K562 (cell line): ENCODE measurements at regions not wholly inside any gene's neighbourhood (a gene's known extent, or its start where the extent isn't known, plus 50 kb on each side); places are given as distances from the start of the nearest gene placed in this dataset.

Source experiments
- ATAC-seq: fragments of 200-7000 bp; cut with Tn5 transposase; 3 replicates; pipeline ENCODE4 v1.9.1; 2020; ENCODE audit warnings: moderate library complexity
- BruUV-seq: library from RNA; stranded (reverse); fragments of 400-500 nt; replicated peaks from 2 replicates; lab custom pipeline; 2021; lab: Mats Ljungman, UMichigan
- CTCF ChIA-PET: fragments of 300-600 bp; formaldehyde crosslinking; extraction: SDS; loops from one replicate; lab custom pipeline; 2021; ENCODE audit warnings: low intra/inter-chr PET ratio; lab: Yijun Ruan, JAX
- POLR2A ChIA-PET: fragments of 300-600, 350-650 bp; sonication (Branson Sonifier 250); formaldehyde crosslinking; extraction: SDS; loops from one replicate; lab custom pipeline; 2021; ENCODE audit warnings: antibody characterized with exemption, inconsistent platforms; lab: Yijun Ruan, JAX
- DNase-seq, 4 experiments: peaks; one replicate each; pipeline versions ENCODE4 v3.0.0 to v3.0.0-alpha.2; 2011 to 2018; ENCODE audit warnings: low spot score in 3 of 4, mixed read lengths in 3 of 4; ENCODE audit errors: extremely low read depth in 1 of 4
- FAIRE-seq: peaks from 2 replicates; lab custom pipeline; 2011; peaks lifted over from hg19 to GRCh38; lab: Jason Lieb, UNC
- H2AFZ ChIP-seq: 2 replicates; pipeline ENCODE4 v1.6.0; 2011; ENCODE audit warnings: low read depth, low read length, control low read depth, inconsistent platforms
- H3K27ac ChIP-seq: fragments of 200-600 bp; 3 replicates; pipeline ENCODE4 v1.8.0; 2011; ENCODE audit warnings: low read depth, mild to moderate bottlenecking, control low read depth, inconsistent platforms, low read length, moderate library complexity, mixed read lengths; ENCODE audit errors: extremely low read depth
- H3K27me3 ChIP-seq, 2 experiments: fragments of 300-600 bp in 1 of 2; 2 replicates in 1 of 2; 3 replicates in 1 of 2; pipeline versions ENCODE4 v1.6.0 to v1.8.0; 2011; ENCODE audit warnings: inconsistent platforms in 2 of 2, low read length in 2 of 2, mild to moderate bottlenecking in 1 of 2, mixed read lengths in 1 of 2, moderate library complexity in 1 of 2; ENCODE audit not compliant: control insufficient read depth in 2 of 2, insufficient read depth in 2 of 2
- H3K36me3 ChIP-seq: fragments of 300-600 bp; 3 replicates; pipeline ENCODE4 v1.8.0; 2011; ENCODE audit warnings: mild to moderate bottlenecking, low read length, inconsistent platforms; ENCODE audit not compliant: control insufficient read depth, insufficient read depth
- H3K4me1 ChIP-seq, 2 experiments: fragments of 200-600 bp in 1 of 2; replicated peaks in 1 of 2; 2 replicates in 1 of 2; 3 replicates in 1 of 2; pipeline versions ENCODE4 v1.5.1 to v1.8.0; 2011; ENCODE audit warnings: inconsistent platforms in 2 of 2, low read length in 2 of 2, mild to moderate bottlenecking in 1 of 2, mixed read lengths in 1 of 2, moderate library complexity in 1 of 2; ENCODE audit not compliant: control insufficient read depth in 2 of 2, insufficient read depth in 2 of 2
- H3K4me2 ChIP-seq: 2 replicates; pipeline ENCODE4 v1.6.1; 2011; ENCODE audit warnings: low read length, control low read depth, inconsistent platforms, mixed read lengths; ENCODE audit not compliant: insufficient read depth
- H3K4me3 ChIP-seq: fragments of 200-600 bp; sonication (generic), shearing (Covaris generic); 2 replicates; pipeline ENCODE4 v1.5.1; 2016; ENCODE audit warnings: control low read depth, inconsistent platforms
- H3K79me2 ChIP-seq: fragments of 200-600 bp; 3 replicates; pipeline ENCODE4 v1.8.0; 2011; ENCODE audit warnings: low read length, inconsistent platforms; ENCODE audit not compliant: control insufficient read depth, insufficient read depth
- H3K9ac ChIP-seq, 2 experiments: 2 replicates each; pipeline versions ENCODE4 v1.6.0 to v1.6.1; 2011; ENCODE audit warnings: low read depth in 2 of 2, low read length in 2 of 2, control low read depth in 1 of 2, inconsistent platforms in 1 of 2, mild to moderate bottlenecking in 1 of 2, mixed read lengths in 1 of 2; ENCODE audit not compliant: insufficient read depth in 1 of 2
- H3K9me1 ChIP-seq: one replicate; pipeline ENCODE4 v1.6.0; 2011; ENCODE audit warnings: inconsistent platforms, mild to moderate bottlenecking, low read length, moderate library complexity; ENCODE audit not compliant: control insufficient read depth, insufficient read depth
- H3K9me3 ChIP-seq: replicated peaks from 2 replicates; pipeline ENCODE4 v1.5.1; 2011; ENCODE audit warnings: low read depth, low read length, inconsistent platforms; ENCODE audit not compliant: control insufficient read depth, insufficient read depth
- H4K20me1 ChIP-seq: replicated peaks from 2 replicates; pipeline ENCODE4 v1.6.1; 2011; ENCODE audit warnings: low read length, inconsistent platforms, mixed read lengths; ENCODE audit not compliant: control insufficient read depth, insufficient read depth
- BCL6 ChIP-seq: fragments of 250-450 bp; sonication (Bioruptor Pico); IDR thresholded peaks from 2 replicates; pipeline ENCODE4 v1.4.0; 2020
- CHD2 ChIP-seq: IDR thresholded peaks from 2 replicates; pipeline ENCODE4 v1.6.1; 2011; ENCODE audit warnings: low read depth, low read length
- KAT2B ChIP-seq: IDR thresholded peaks from one replicate; pipeline ENCODE4 v1.6.1; 2012; ENCODE audit warnings: low read depth, mild to moderate bottlenecking, control low read depth, inconsistent platforms, low read length, moderate library complexity
- RBFOX2 ChIP-seq: fragments of 200-400 bp; formaldehyde crosslinking; IDR thresholded peaks from 2 replicates; pipeline ENCODE4 v1.6.1; 2017; ENCODE audit warnings: low read depth, mild to moderate bottlenecking, low read length, moderate library complexity
- SMAD4 ChIP-seq: fragments of 250-450 bp; sonication (Bioruptor Pico); conservative IDR thresholded peaks from 2 replicates; pipeline ENCODE4 v1.8.0; 2021; ENCODE audit warnings: inconsistent platforms, mild to moderate bottlenecking, moderate library complexity
- TCF7L2 ChIP-seq: fragments of 150-350 bp; IDR thresholded peaks from 2 replicates; pipeline ENCODE4 v1.6.1; 2016; ENCODE audit warnings: low read depth, mild to moderate bottlenecking, low read length, moderate library complexity
- XRCC4 ChIP-seq: IDR thresholded peaks from one replicate; pipeline ENCODE4 v1.6.1; 2011; ENCODE audit not compliant: insufficient read depth, insufficient read length; ENCODE audit errors: extremely low read depth
- ZNF133 ChIP-seq: fragments of 250-450 bp; sonication (Bioruptor Pico); IDR thresholded peaks from 2 replicates; pipeline ENCODE4 v1.4.0; 2020; ENCODE audit warnings: mild to moderate bottlenecking
- ZNF316 ChIP-seq: fragments of 450-650 bp; IDR thresholded peaks from 2 replicates; pipeline ENCODE4 v1.6.1; 2016
- ZNF644 ChIP-seq: fragments of 200-800 bp; sonication (Bioruptor generic); IDR thresholded peaks from 2 replicates; pipeline ENCODE4 v1.6.1; 2016; ENCODE audit warnings: low read depth, missing genetic modification characterization, missing compliant biosample characterization
- ZNF717 ChIP-seq: fragments of 250-450 bp; sonication (Bioruptor Pico); IDR thresholded peaks from 2 replicates; pipeline ENCODE4 v1.5.0; 2021
- ZNF75A ChIP-seq: fragments of 450-650 bp; formaldehyde crosslinking; IDR thresholded peaks from 2 replicates; pipeline ENCODE4 v1.4.0; 2020; ENCODE audit warnings: mild to moderate bottlenecking
- WGBS: fragments of 100-300 bp; shearing (Covaris generic); methylation state at CpG from one replicate; pipeline ENCODE4 v1.1.6; 2016; ENCODE audit warnings: low coverage, mixed read lengths; ENCODE audit not compliant: insufficient coverage; ENCODE audit errors: missing lambda C conversion rate; 5-methylcytosine and 5-hydroxymethylcytosine counted together
- in situ Hi-C: fragments of 300-500 bp; cut with MboI; formaldehyde crosslinking; loops from 4 replicates; pipeline ENCODE4 v1.15.0; 2018; ENCODE audit warnings: inconsistent platforms, mixed read lengths
- intact Hi-C: fragments of 100-400 bp; cut with micrococcal nuclease; formaldehyde crosslinking; loops from 2 replicates; pipeline ENCODE4 v1.14.2; 2022
- TF ChIP-seq, protein P1 (sequence below): sonication (generic); formaldehyde crosslinking; IDR thresholded peaks from 2 replicates; pipeline ENCODE4 v1.8.1; 2023; ENCODE audit warnings: mild to moderate bottlenecking, missing genetic modification reagents, moderate library complexity
- TF ChIP-seq, protein P2 (sequence below): IDR thresholded peaks from 2 replicates; pipeline ENCODE4 v1.6.1; 2016; ENCODE audit warnings: missing genetic modification characterization, missing compliant biosample characterization
- TF ChIP-seq, protein P3 (sequence below): fragments of 150-350 bp; IDR thresholded peaks from 2 replicates; pipeline ENCODE4 v1.6.1; 2014; ENCODE audit warnings: low read depth, mild to moderate bottlenecking, low read length, borderline replicate concordance

DNA sequence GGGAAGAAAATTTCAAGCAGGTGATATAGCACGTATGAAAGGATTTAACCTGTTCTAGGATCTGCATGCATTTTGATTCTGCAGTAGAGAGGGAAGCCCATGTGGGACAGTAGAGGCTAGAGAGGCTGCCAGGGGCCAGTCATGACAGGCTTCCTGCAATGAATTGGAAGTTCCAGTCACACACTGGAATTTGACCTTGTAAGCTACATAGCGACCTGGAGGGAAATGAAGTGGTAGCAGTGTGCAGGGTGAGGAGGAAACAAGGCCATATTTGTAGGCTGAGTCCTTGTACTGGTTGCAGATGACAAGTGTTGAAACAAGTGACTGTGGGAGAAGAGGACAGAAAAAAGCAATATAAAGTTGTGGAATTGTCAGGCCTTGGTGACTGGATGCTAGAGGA, 58.6 kb upstream of the OLIG3 start:
- intact Hi-C loops, result no loop called here

More for the DNA sequence above, 58.6 kb upstream of the OLIG3 start:
- no peak overlapping the region for H3K4me2 ChIP-seq
- CTCF ChIA-PET, result no interaction called here
- in situ Hi-C loops, result no loop called here
- no peak overlapping the region for H3K4me3 ChIP-seq
- no peaks in the 10 kb centered on the region; a peak in 1 of 5 replicates for H3K27me3 ChIP-seq
- no peaks in the 10 kb centered on the region; the same call in 1 of the 2 replicates for H4K20me1 ChIP-seq
- POLR2A ChIA-PET, result no interaction called here
- TF ChIP-seq CHD2 (no peak), ZNF717 (CRISPR knock-in tag) (no peak), SMAD4 (CRISPR knock-in tag) (no peak), TCF7L2 (no peak), ZNF316 (no peak), ZNF133 (CRISPR knock-in tag) (no peak), ZNF644 (tag) (no peak), RBFOX2 (no peak), ZNF75A (no peak), KAT2B (no peak), XRCC4 (no peak), BCL6 (CRISPR knock-in tag) (no peak)
- TF ChIP-seq, protein P1, sequence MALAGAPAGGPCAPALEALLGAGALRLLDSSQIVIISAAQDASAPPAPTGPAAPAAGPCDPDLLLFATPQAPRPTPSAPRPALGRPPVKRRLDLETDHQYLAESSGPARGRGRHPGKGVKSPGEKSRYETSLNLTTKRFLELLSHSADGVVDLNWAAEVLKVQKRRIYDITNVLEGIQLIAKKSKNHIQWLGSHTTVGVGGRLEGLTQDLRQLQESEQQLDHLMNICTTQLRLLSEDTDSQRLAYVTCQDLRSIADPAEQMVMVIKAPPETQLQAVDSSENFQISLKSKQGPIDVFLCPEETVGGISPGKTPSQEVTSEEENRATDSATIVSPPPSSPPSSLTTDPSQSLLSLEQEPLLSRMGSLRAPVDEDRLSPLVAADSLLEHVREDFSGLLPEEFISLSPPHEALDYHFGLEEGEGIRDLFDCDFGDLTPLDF (CRISPR knock-in tag), result no peak
- TF ChIP-seq, protein P2, sequence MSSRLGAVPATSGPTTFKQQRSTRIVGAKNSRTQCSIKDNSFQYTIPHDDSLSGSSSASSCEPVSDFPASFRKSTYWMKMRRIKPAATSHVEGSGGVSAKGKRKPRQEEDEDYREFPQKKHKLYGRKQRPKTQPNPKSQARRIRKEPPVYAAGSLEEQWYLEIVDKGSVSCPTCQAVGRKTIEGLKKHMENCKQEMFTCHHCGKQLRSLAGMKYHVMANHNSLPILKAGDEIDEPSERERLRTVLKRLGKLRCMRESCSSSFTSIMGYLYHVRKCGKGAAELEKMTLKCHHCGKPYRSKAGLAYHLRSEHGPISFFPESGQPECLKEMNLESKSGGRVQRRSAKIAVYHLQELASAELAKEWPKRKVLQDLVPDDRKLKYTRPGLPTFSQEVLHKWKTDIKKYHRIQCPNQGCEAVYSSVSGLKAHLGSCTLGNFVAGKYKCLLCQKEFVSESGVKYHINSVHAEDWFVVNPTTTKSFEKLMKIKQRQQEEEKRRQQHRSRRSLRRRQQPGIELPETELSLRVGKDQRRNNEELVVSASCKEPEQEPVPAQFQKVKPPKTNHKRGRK, result no peak
- TF ChIP-seq, protein P3, sequence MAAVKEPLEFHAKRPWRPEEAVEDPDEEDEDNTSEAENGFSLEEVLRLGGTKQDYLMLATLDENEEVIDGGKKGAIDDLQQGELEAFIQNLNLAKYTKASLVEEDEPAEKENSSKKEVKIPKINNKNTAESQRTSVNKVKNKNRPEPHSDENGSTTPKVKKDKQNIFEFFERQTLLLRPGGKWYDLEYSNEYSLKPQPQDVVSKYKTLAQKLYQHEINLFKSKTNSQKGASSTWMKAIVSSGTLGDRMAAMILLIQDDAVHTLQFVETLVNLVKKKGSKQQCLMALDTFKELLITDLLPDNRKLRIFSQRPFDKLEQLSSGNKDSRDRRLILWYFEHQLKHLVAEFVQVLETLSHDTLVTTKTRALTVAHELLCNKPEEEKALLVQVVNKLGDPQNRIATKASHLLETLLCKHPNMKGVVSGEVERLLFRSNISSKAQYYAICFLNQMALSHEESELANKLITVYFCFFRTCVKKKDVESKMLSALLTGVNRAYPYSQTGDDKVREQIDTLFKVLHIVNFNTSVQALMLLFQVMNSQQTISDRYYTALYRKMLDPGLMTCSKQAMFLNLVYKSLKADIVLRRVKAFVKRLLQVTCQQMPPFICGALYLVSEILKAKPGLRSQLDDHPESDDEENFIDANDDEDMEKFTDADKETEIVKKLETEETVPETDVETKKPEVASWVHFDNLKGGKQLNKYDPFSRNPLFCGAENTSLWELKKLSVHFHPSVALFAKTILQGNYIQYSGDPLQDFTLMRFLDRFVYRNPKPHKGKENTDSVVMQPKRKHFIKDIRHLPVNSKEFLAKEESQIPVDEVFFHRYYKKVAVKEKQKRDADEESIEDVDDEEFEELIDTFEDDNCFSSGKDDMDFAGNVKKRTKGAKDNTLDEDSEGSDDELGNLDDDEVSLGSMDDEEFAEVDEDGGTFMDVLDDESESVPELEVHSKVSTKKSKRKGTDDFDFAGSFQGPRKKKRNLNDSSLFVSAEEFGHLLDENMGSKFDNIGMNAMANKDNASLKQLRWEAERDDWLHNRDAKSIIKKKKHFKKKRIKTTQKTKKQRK, result no peak
- no peaks in the 10 kb centered on the region for H3K9me1 ChIP-seq
- no peak for FAIRE-seq
- H2AFZ ChIP-seq, result no peak overlapping the region
- BruUV-seq, result no TSS peak
- no peaks in the 10 kb centered on the region for H3K79me2 ChIP-seq
- H3K36me3 ChIP-seq, result no peaks in the 10 kb centered on the region
- H3K9me3 ChIP-seq, result no peaks in the 10 kb centered on the region
- H3K9ac ChIP-seq, result no peak overlapping the region
- H3K4me1 ChIP-seq, result no peaks in the 10 kb centered on the region
- WGBS, result 0% methylated on average over 2 of the region's 2 CpGs
- H3K27ac ChIP-seq, result no peak overlapping the region
- DNase-seq, result no peak
- no peak for ATAC-seq
